Colonic mucosa (tissue), 4 donors: ENCODE measurements at regions not wholly inside any gene's neighbourhood (a gene's known extent, or its start where the extent isn't known, plus 50 kb on each side); places are given as distances from the start of the nearest gene placed in this dataset.

ENCODE experiments used
- DNase-seq: peaks from one replicate; pipeline ENCODE4 v3.0.0-alpha.2; 2020
- H3K27ac ChIP-seq: fragments of 200-600 bp; one replicate; pipeline ENCODE4 v1.8.0; 2021
- H3K27me3 ChIP-seq: fragments of 200-600 bp; one replicate; pipeline ENCODE4 v1.8.0; 2021
- H3K36me3 ChIP-seq: fragments of 200-600 bp; one replicate; pipeline ENCODE4 v1.8.0; 2021
- H3K4me1 ChIP-seq: fragments of 200-600 bp; one replicate; pipeline ENCODE4 v1.8.0; 2021; ENCODE audit warnings: mild to moderate bottlenecking
- H3K4me3 ChIP-seq: fragments of 200-600 bp; one replicate; pipeline ENCODE4 v1.8.0; 2021
- H3K9ac ChIP-seq, 2 donors: one replicate each; pipeline ENCODE4 v1.7.0; 2013; ENCODE audit warnings: control low read depth in 2 of 2, low read depth in 2 of 2, low read length in 2 of 2
- H3K9me3 ChIP-seq: fragments of 200-600 bp; one replicate; pipeline ENCODE4 v1.8.0; 2021
- CTCF ChIP-seq: fragments of 200-600 bp; IDR thresholded peaks from one replicate; pipeline ENCODE4 v1.8.0; 2022; ENCODE audit warnings: antibody characterized with exemption, mild to moderate bottlenecking
- intact Hi-C: fragments of 100-400 bp; cut with DNase I; formaldehyde crosslinking; loops from one replicate; pipeline ENCODE4 v1.14.1; 2022
- donor health status: healthy.
- donor health status: DM: no; HTN: no; CAD: no.
- donor health status: DM: no; HTN: no; CAD: no.

GRCh38 chr4:1466863-1467165 is 60.6 kb upstream of the NKX1-1 start:
- no peak for DNase-seq
- H3K27me3 ChIP-seq, result peaks cover 14% of the 10 kb centered on the region
- H3K9ac ChIP-seq, result no peak overlapping the region
- intact Hi-C loops, result no loop called here
- H3K4me3 ChIP-seq, result no peak overlapping the region
- no peak for TF ChIP-seq CTCF
- no peaks in the 10 kb centered on the region for H3K4me1 ChIP-seq
- H3K9me3 ChIP-seq, result no peaks in the 10 kb centered on the region
- no peak overlapping the region for H3K27ac ChIP-seq
- H3K36me3 ChIP-seq, result no peaks in the 10 kb centered on the region

- Histone ChIP-seq H3K36me3 (no peaks in the 10 kb centered on the region), H3K4me1 (no peaks in the 10 kb centered on the region), H3K9me3 (no peaks in the 10 kb centered on the region), H3K9ac (no peak overlapping the region), H3K4me3 (no peak overlapping the region), H3K27me3 (peaks cover 8% of the 10 kb centered on the region), H3K27ac (no peak overlapping the region)
- no peak for DNase-seq
- no peak for TF ChIP-seq CTCF
- intact Hi-C loops, result no loop called here
Observed at GRCh38 chr4:1466034-1466862, 60.0 kb upstream of the NKX1-1 start.

GRCh38 chr4:1465173-1466033 is 59.2 kb upstream of the NKX1-1 start:
- Histone ChIP-seq H3K27me3 (peaks cover 8% of the 10 kb centered on the region), H3K4me1 (no peaks in the 10 kb centered on the region), H3K9ac (no peak overlapping the region), H3K4me3 (no peak overlapping the region), H3K9me3 (no peaks in the 10 kb centered on the region), H3K27ac (no peak overlapping the region), H3K36me3 (no peaks in the 10 kb centered on the region)
- DNase-seq, result no peak
- intact Hi-C loops, result no loop called here
- no peak for TF ChIP-seq CTCF

GRCh38 chr4:1464581-1465171 is 58.4 kb upstream of the NKX1-1 start:
- no peak for TF ChIP-seq CTCF
- peaks cover 11% of the 10 kb centered on the region for H3K27me3 ChIP-seq
- H3K4me1 ChIP-seq, result no peaks in the 10 kb centered on the region
- no peaks in the 10 kb centered on the region for H3K36me3 ChIP-seq
- H3K27ac ChIP-seq, result no peak overlapping the region
- no peak overlapping the region for H3K9ac ChIP-seq
- no peaks in the 10 kb centered on the region for H3K9me3 ChIP-seq
- H3K4me3 ChIP-seq, result no peak overlapping the region
- intact Hi-C loops, result no loop called here
- no peak for DNase-seq

GRCh38 chr4:1463927-1464540 is 57.8 kb upstream of the NKX1-1 start:
- Histone ChIP-seq H3K9me3 (no peaks in the 10 kb centered on the region), H3K27ac (no peak overlapping the region), H3K4me3 (no peak overlapping the region), H3K9ac (no peak overlapping the region), H3K4me1 (no peaks in the 10 kb centered on the region), H3K36me3 (no peaks in the 10 kb centered on the region), H3K27me3 (peaks cover 12% of the 10 kb centered on the region)
- intact Hi-C loops, result no loop called here
- TF ChIP-seq CTCF, result no peak
- no peak for DNase-seq
